H9 (cell line): ENCODE measurements at regions not wholly inside any gene's neighbourhood (a gene's known extent, or its start where the extent isn't known, plus 50 kb on each side); places are given as distances from the start of the nearest gene placed in this dataset.

Experiments used
- DNase-seq: peaks from one replicate; pipeline ENCODE4 v3.0.0-alpha.2; 2017
- H2AFZ ChIP-seq: one replicate; pipeline ENCODE4 v1.6.1; 2013; ENCODE audit warnings: mild to moderate bottlenecking, low read length, control low read depth, moderate library complexity
- H2AK5ac ChIP-seq: 2 replicates; pipeline ENCODE4 v1.6.1; 2013; ENCODE audit warnings: low read length, control low read depth, mixed read lengths; ENCODE audit not compliant: insufficient read length
- H2BK120ac ChIP-seq: one replicate; pipeline ENCODE4 v1.6.1; 2013; ENCODE audit warnings: low read depth, mild to moderate bottlenecking, low read length, control low read depth, inconsistent platforms; ENCODE audit not compliant: poor library complexity, severe bottlenecking
- H2BK12ac ChIP-seq: 2 replicates; pipeline ENCODE4 v1.6.1; 2013; ENCODE audit warnings: low read length, control low read depth, mixed read lengths, low read depth; ENCODE audit not compliant: insufficient read length
- H2BK15ac ChIP-seq: 2 replicates; pipeline ENCODE4 v1.6.1; 2013; ENCODE audit warnings: low read depth, low read length, control low read depth
- H2BK20ac ChIP-seq: one replicate; pipeline ENCODE4 v1.6.1; 2013; ENCODE audit warnings: low read depth, mild to moderate bottlenecking, low read length, control low read depth, inconsistent platforms; ENCODE audit not compliant: poor library complexity, severe bottlenecking
- H2BK5ac ChIP-seq: 2 replicates; pipeline ENCODE4 v1.6.1; 2013; ENCODE audit warnings: low read length, control low read depth, mixed read lengths; ENCODE audit not compliant: insufficient read length
- H3K14ac ChIP-seq: 2 replicates; pipeline ENCODE4 v1.6.1; 2013; ENCODE audit warnings: low read length, control low read depth; ENCODE audit not compliant: insufficient read depth
- H3K18ac ChIP-seq: 2 replicates; pipeline ENCODE4 v1.6.1; 2013; ENCODE audit warnings: low read depth, mild to moderate bottlenecking, mixed read lengths, low read length, control low read depth; ENCODE audit not compliant: insufficient read length
- H3K23ac ChIP-seq: 2 replicates; pipeline ENCODE4 v1.6.1; 2013; ENCODE audit warnings: low read length, control low read depth, mixed read lengths, low read depth; ENCODE audit not compliant: insufficient read length
- H3K23me2 ChIP-seq: 2 replicates; pipeline ENCODE4 v1.6.1; 2013; ENCODE audit warnings: low read depth, mild to moderate bottlenecking, mixed read lengths, low read length, control low read depth; ENCODE audit not compliant: insufficient read length, poor library complexity, severe bottlenecking
- H3K27ac ChIP-seq: 2 replicates; pipeline ENCODE4 v1.5.1; 2013; ENCODE audit warnings: low read length, control low read depth, mixed read lengths, low read depth; ENCODE audit not compliant: insufficient read length
- H3K27me3 ChIP-seq: 2 replicates; pipeline ENCODE4 v1.6.1; 2013; ENCODE audit warnings: low read length, control low read depth, inconsistent platforms; ENCODE audit not compliant: insufficient read depth
- H3K4ac ChIP-seq: 2 replicates; pipeline ENCODE4 v1.6.1; 2013; ENCODE audit warnings: low read depth, mild to moderate bottlenecking, control low read depth, inconsistent platforms, low read length, moderate library complexity
- H3K4me1 ChIP-seq: 2 replicates; pipeline ENCODE4 v1.6.1; 2013; ENCODE audit warnings: low read length, control low read depth, inconsistent platforms; ENCODE audit not compliant: insufficient read depth
- H3K4me2 ChIP-seq: 2 replicates; pipeline ENCODE4 v1.6.1; 2013; ENCODE audit warnings: low read length, control low read depth, mixed read lengths; ENCODE audit not compliant: insufficient read length, insufficient read depth
- H3K56ac ChIP-seq: 2 replicates; pipeline ENCODE4 v1.6.1; 2013; ENCODE audit warnings: low read depth, mild to moderate bottlenecking, mixed read lengths, low read length, control low read depth; ENCODE audit not compliant: insufficient read length
- H3K79me1 ChIP-seq: 2 replicates; pipeline ENCODE4 v1.6.1; 2013; ENCODE audit warnings: low read depth, mild to moderate bottlenecking, moderate library complexity, low read length, control low read depth, inconsistent platforms; ENCODE audit not compliant: insufficient read depth, poor library complexity, severe bottlenecking
- H3K79me2 ChIP-seq: 2 replicates; pipeline ENCODE4 v1.6.1; 2013; ENCODE audit warnings: low read length, control low read depth, inconsistent platforms; ENCODE audit not compliant: insufficient read depth
- H3K9ac ChIP-seq: 2 replicates; pipeline ENCODE4 v1.6.1; 2013; ENCODE audit warnings: low read length, control low read depth, mixed read lengths; ENCODE audit not compliant: insufficient read length; ENCODE audit errors: extremely low read depth
- H3K9me3 ChIP-seq: one replicate; pipeline ENCODE4 v1.6.1; 2013; ENCODE audit warnings: low read depth, low read length, inconsistent platforms; ENCODE audit not compliant: control insufficient read depth
- H3T11ph ChIP-seq: one replicate; pipeline ENCODE4 v1.6.1; 2013; ENCODE audit warnings: mild to moderate bottlenecking, low read length, control low read depth, inconsistent platforms
- H4K20me1 ChIP-seq: one replicate; pipeline ENCODE4 v1.6.1; 2013; ENCODE audit not compliant: control insufficient read depth, insufficient read length, insufficient read depth
- H4K5ac ChIP-seq: 2 replicates; pipeline ENCODE4 v1.6.1; 2013; ENCODE audit warnings: low read depth, mild to moderate bottlenecking, mixed read lengths, low read length, control low read depth; ENCODE audit not compliant: insufficient read length
- H4K8ac ChIP-seq: replicated peaks from 2 replicates; pipeline ENCODE4 v1.6.1; 2013; ENCODE audit warnings: low read length, control low read depth, mixed read lengths, low read depth; ENCODE audit not compliant: insufficient read length
- H4K91ac ChIP-seq: 2 replicates; pipeline ENCODE4 v1.6.1; 2013; ENCODE audit warnings: low read depth, mild to moderate bottlenecking, moderate library complexity, mixed read lengths, low read length, control low read depth; ENCODE audit not compliant: insufficient read length
- H3K27ac Mint-ChIP-seq, 3 experiments: 2 replicates in 2 of 3; 3 replicates in 1 of 3; pipeline ENCODE4 v1.8.0; 2020 to 2021; ENCODE audit warnings: mixed read lengths in 3 of 3, mild to moderate bottlenecking in 1 of 3, moderate library complexity in 1 of 3
- H3K27me3 Mint-ChIP-seq: 2 replicates; pipeline ENCODE4 v1.8.0; 2021; ENCODE audit warnings: low read depth, mild to moderate bottlenecking, moderate library complexity, mixed read lengths
- H3K36me3 Mint-ChIP-seq, 3 experiments: 2 replicates in 2 of 3; 3 replicates in 1 of 3; pipeline ENCODE4 v1.8.0; 2020 to 2021; ENCODE audit warnings: low read depth in 3 of 3, mixed read lengths in 3 of 3; ENCODE audit not compliant: insufficient read depth in 1 of 3
- H3K4me1 Mint-ChIP-seq, 2 experiments: 2 replicates each; pipeline ENCODE4 v1.8.0; 2020; ENCODE audit warnings: mixed read lengths in 2 of 2
- H3K4me3 Mint-ChIP-seq, 2 experiments: 2 replicates in 1 of 2; 3 replicates in 1 of 2; pipeline ENCODE4 v1.8.0; 2020 to 2021; ENCODE audit warnings: mild to moderate bottlenecking in 2 of 2, mixed read lengths in 2 of 2, moderate library complexity in 1 of 2
- H3K9me3 Mint-ChIP-seq, 2 experiments: 2 replicates in 1 of 2; 3 replicates in 1 of 2; pipeline ENCODE4 v1.8.0; 2020; ENCODE audit warnings: mild to moderate bottlenecking in 2 of 2, mixed read lengths in 2 of 2, moderate library complexity in 1 of 2
- CTCF ChIP-seq: fragments of 200-600 bp; sonication (generic); conservative IDR thresholded peaks from 3 replicates; pipeline ENCODE4 v1.8.0; 2021; ENCODE audit warnings: antibody characterized with exemption, mild to moderate bottlenecking
- WGBS: extraction: QIAGEN DNeasy Blood & Tissue Kit; methylation state at CpG from one replicate; pipeline ENCODE4 v1.1.7; 2013; ENCODE audit warnings: missing lambda C conversion rate, low lambda C conversion rate, mixed read lengths; ENCODE audit not compliant: insufficient read length; ENCODE audit errors: extremely low coverage; 5-methylcytosine and 5-hydroxymethylcytosine counted together

GRCh38 chrX:103148075-103148474 is 55.1 kb upstream of the NXF3 start:
- no peak overlapping the region for H2AK5ac ChIP-seq
- no peaks in the 10 kb centered on the region for H3K79me2 ChIP-seq
- WGBS = no CpG with 5 or more reads among the region's 1 CpG
- H3K4me1 Mint-ChIP-seq = 0 out of 4 replicates have a peak, but pooled peaks cover 2 to 4% of the 10 kb centered on the region in 2 experiments
- H3K23ac ChIP-seq = no peak overlapping the region
- H2BK5ac ChIP-seq = no peak overlapping the region
- no peak for DNase-seq
- H3K9me3 ChIP-seq = peaks cover 19% of the 10 kb centered on the region
- no peaks in the 10 kb centered on the region for H3K4me1 ChIP-seq
- no peaks in the 10 kb centered on the region for H4K20me1 ChIP-seq
- H3K4ac ChIP-seq = no peak overlapping the region
- no peak overlapping the region for H3K27ac Mint-ChIP-seq
- no peak overlapping the region for H4K8ac ChIP-seq
- no peaks in the 10 kb centered on the region for H3K79me1 ChIP-seq
- no peak overlapping the region for H2BK20ac ChIP-seq
- no peak overlapping the region for H3K14ac ChIP-seq
- no peak overlapping the region for H3K4me3 Mint-ChIP-seq
- no peaks in the 10 kb centered on the region; a peak in 1 of 7 replicates for H3K36me3 Mint-ChIP-seq
- H4K91ac ChIP-seq = no peak overlapping the region
- H2BK12ac ChIP-seq = no peak overlapping the region
- H2AFZ ChIP-seq = no peak overlapping the region
- H3K23me2 ChIP-seq = no peaks in the 10 kb centered on the region
- no peak overlapping the region for H2BK15ac ChIP-seq
- no peak overlapping the region for H3K56ac ChIP-seq
- no peak overlapping the region for H3T11ph ChIP-seq
- no peak overlapping the region for H3K9ac ChIP-seq
- H3K27me3 Mint-ChIP-seq = no peaks in the 10 kb centered on the region; the same call in 1 of the 2 replicates
- H3K9me3 Mint-ChIP-seq = peaks cover 40 to 56% of the 10 kb centered on the region in 2 experiments
- H3K27ac ChIP-seq = no peak overlapping the region
- H4K5ac ChIP-seq = no peak overlapping the region
- no peaks in the 10 kb centered on the region for H3K27me3 ChIP-seq
- H3K18ac ChIP-seq = no peak overlapping the region
- no peak for TF ChIP-seq CTCF
- H2BK120ac ChIP-seq = no peak overlapping the region
- H3K4me2 ChIP-seq = no peak overlapping the region
